H9 (cell line): ENCODE measurements at regions not wholly inside any gene's neighbourhood (a gene's known extent, or its start where the extent isn't known, plus 50 kb on each side); places are given as distances from the start of the nearest gene placed in this dataset.

ENCODE experiments used
- DNase-seq: peaks from one replicate; pipeline ENCODE4 v3.0.0-alpha.2; 2017
- H2AFZ ChIP-seq: one replicate; pipeline ENCODE4 v1.6.1; 2013; ENCODE audit warnings: mild to moderate bottlenecking, low read length, control low read depth, moderate library complexity
- H2AK5ac ChIP-seq: 2 replicates; pipeline ENCODE4 v1.6.1; 2013; ENCODE audit warnings: low read length, control low read depth, mixed read lengths; ENCODE audit not compliant: insufficient read length
- H2BK120ac ChIP-seq: one replicate; pipeline ENCODE4 v1.6.1; 2013; ENCODE audit warnings: low read depth, mild to moderate bottlenecking, low read length, control low read depth, inconsistent platforms; ENCODE audit not compliant: poor library complexity, severe bottlenecking
- H2BK12ac ChIP-seq: 2 replicates; pipeline ENCODE4 v1.6.1; 2013; ENCODE audit warnings: low read length, control low read depth, mixed read lengths, low read depth; ENCODE audit not compliant: insufficient read length
- H2BK15ac ChIP-seq: 2 replicates; pipeline ENCODE4 v1.6.1; 2013; ENCODE audit warnings: low read depth, low read length, control low read depth
- H2BK20ac ChIP-seq: one replicate; pipeline ENCODE4 v1.6.1; 2013; ENCODE audit warnings: low read depth, mild to moderate bottlenecking, low read length, control low read depth, inconsistent platforms; ENCODE audit not compliant: poor library complexity, severe bottlenecking
- H2BK5ac ChIP-seq: 2 replicates; pipeline ENCODE4 v1.6.1; 2013; ENCODE audit warnings: low read length, control low read depth, mixed read lengths; ENCODE audit not compliant: insufficient read length
- H3K14ac ChIP-seq: 2 replicates; pipeline ENCODE4 v1.6.1; 2013; ENCODE audit warnings: low read length, control low read depth; ENCODE audit not compliant: insufficient read depth
- H3K18ac ChIP-seq: 2 replicates; pipeline ENCODE4 v1.6.1; 2013; ENCODE audit warnings: low read depth, mild to moderate bottlenecking, mixed read lengths, low read length, control low read depth; ENCODE audit not compliant: insufficient read length
- H3K23ac ChIP-seq: 2 replicates; pipeline ENCODE4 v1.6.1; 2013; ENCODE audit warnings: low read length, control low read depth, mixed read lengths, low read depth; ENCODE audit not compliant: insufficient read length
- H3K23me2 ChIP-seq: 2 replicates; pipeline ENCODE4 v1.6.1; 2013; ENCODE audit warnings: low read depth, mild to moderate bottlenecking, mixed read lengths, low read length, control low read depth; ENCODE audit not compliant: insufficient read length, poor library complexity, severe bottlenecking
- H3K27ac ChIP-seq: 2 replicates; pipeline ENCODE4 v1.5.1; 2013; ENCODE audit warnings: low read length, control low read depth, mixed read lengths, low read depth; ENCODE audit not compliant: insufficient read length
- H3K27me3 ChIP-seq: 2 replicates; pipeline ENCODE4 v1.6.1; 2013; ENCODE audit warnings: low read length, control low read depth, inconsistent platforms; ENCODE audit not compliant: insufficient read depth
- H3K4ac ChIP-seq: 2 replicates; pipeline ENCODE4 v1.6.1; 2013; ENCODE audit warnings: low read depth, mild to moderate bottlenecking, control low read depth, inconsistent platforms, low read length, moderate library complexity
- H3K4me1 ChIP-seq: 2 replicates; pipeline ENCODE4 v1.6.1; 2013; ENCODE audit warnings: low read length, control low read depth, inconsistent platforms; ENCODE audit not compliant: insufficient read depth
- H3K4me2 ChIP-seq: 2 replicates; pipeline ENCODE4 v1.6.1; 2013; ENCODE audit warnings: low read length, control low read depth, mixed read lengths; ENCODE audit not compliant: insufficient read length, insufficient read depth
- H3K56ac ChIP-seq: 2 replicates; pipeline ENCODE4 v1.6.1; 2013; ENCODE audit warnings: low read depth, mild to moderate bottlenecking, mixed read lengths, low read length, control low read depth; ENCODE audit not compliant: insufficient read length
- H3K79me1 ChIP-seq: 2 replicates; pipeline ENCODE4 v1.6.1; 2013; ENCODE audit warnings: low read depth, mild to moderate bottlenecking, moderate library complexity, low read length, control low read depth, inconsistent platforms; ENCODE audit not compliant: insufficient read depth, poor library complexity, severe bottlenecking
- H3K79me2 ChIP-seq: 2 replicates; pipeline ENCODE4 v1.6.1; 2013; ENCODE audit warnings: low read length, control low read depth, inconsistent platforms; ENCODE audit not compliant: insufficient read depth
- H3K9ac ChIP-seq: 2 replicates; pipeline ENCODE4 v1.6.1; 2013; ENCODE audit warnings: low read length, control low read depth, mixed read lengths; ENCODE audit not compliant: insufficient read length; ENCODE audit errors: extremely low read depth
- H3K9me3 ChIP-seq: one replicate; pipeline ENCODE4 v1.6.1; 2013; ENCODE audit warnings: low read depth, low read length, inconsistent platforms; ENCODE audit not compliant: control insufficient read depth
- H3T11ph ChIP-seq: one replicate; pipeline ENCODE4 v1.6.1; 2013; ENCODE audit warnings: mild to moderate bottlenecking, low read length, control low read depth, inconsistent platforms
- H4K20me1 ChIP-seq: one replicate; pipeline ENCODE4 v1.6.1; 2013; ENCODE audit not compliant: control insufficient read depth, insufficient read length, insufficient read depth
- H4K5ac ChIP-seq: 2 replicates; pipeline ENCODE4 v1.6.1; 2013; ENCODE audit warnings: low read depth, mild to moderate bottlenecking, mixed read lengths, low read length, control low read depth; ENCODE audit not compliant: insufficient read length
- H4K8ac ChIP-seq: replicated peaks from 2 replicates; pipeline ENCODE4 v1.6.1; 2013; ENCODE audit warnings: low read length, control low read depth, mixed read lengths, low read depth; ENCODE audit not compliant: insufficient read length
- H4K91ac ChIP-seq: 2 replicates; pipeline ENCODE4 v1.6.1; 2013; ENCODE audit warnings: low read depth, mild to moderate bottlenecking, moderate library complexity, mixed read lengths, low read length, control low read depth; ENCODE audit not compliant: insufficient read length
- H3K27ac Mint-ChIP-seq, 3 experiments: 2 replicates in 2 of 3; 3 replicates in 1 of 3; pipeline ENCODE4 v1.8.0; 2020 to 2021; ENCODE audit warnings: mixed read lengths in 3 of 3, mild to moderate bottlenecking in 1 of 3, moderate library complexity in 1 of 3
- H3K27me3 Mint-ChIP-seq: 2 replicates; pipeline ENCODE4 v1.8.0; 2021; ENCODE audit warnings: low read depth, mild to moderate bottlenecking, moderate library complexity, mixed read lengths
- H3K36me3 Mint-ChIP-seq, 3 experiments: 2 replicates in 2 of 3; 3 replicates in 1 of 3; pipeline ENCODE4 v1.8.0; 2020 to 2021; ENCODE audit warnings: low read depth in 3 of 3, mixed read lengths in 3 of 3; ENCODE audit not compliant: insufficient read depth in 1 of 3
- H3K4me1 Mint-ChIP-seq, 2 experiments: 2 replicates each; pipeline ENCODE4 v1.8.0; 2020; ENCODE audit warnings: mixed read lengths in 2 of 2
- H3K4me3 Mint-ChIP-seq, 2 experiments: 2 replicates in 1 of 2; 3 replicates in 1 of 2; pipeline ENCODE4 v1.8.0; 2020 to 2021; ENCODE audit warnings: mild to moderate bottlenecking in 2 of 2, mixed read lengths in 2 of 2, moderate library complexity in 1 of 2
- H3K9me3 Mint-ChIP-seq, 2 experiments: 2 replicates in 1 of 2; 3 replicates in 1 of 2; pipeline ENCODE4 v1.8.0; 2020; ENCODE audit warnings: mild to moderate bottlenecking in 2 of 2, mixed read lengths in 2 of 2, moderate library complexity in 1 of 2
- CTCF ChIP-seq: fragments of 200-600 bp; sonication (generic); conservative IDR thresholded peaks from 3 replicates; pipeline ENCODE4 v1.8.0; 2021; ENCODE audit warnings: antibody characterized with exemption, mild to moderate bottlenecking
- WGBS: extraction: QIAGEN DNeasy Blood & Tissue Kit; methylation state at CpG from one replicate; pipeline ENCODE4 v1.1.7; 2013; ENCODE audit warnings: missing lambda C conversion rate, low lambda C conversion rate, mixed read lengths; ENCODE audit not compliant: insufficient read length; ENCODE audit errors: extremely low coverage; 5-methylcytosine and 5-hydroxymethylcytosine counted together

- no peak overlapping the region for H3K18ac ChIP-seq
- no peak overlapping the region for H2BK15ac ChIP-seq
- H3K4me1 ChIP-seq = no peaks in the 10 kb centered on the region
- no peak overlapping the region for H3K4ac ChIP-seq
- no peak overlapping the region for H2BK20ac ChIP-seq
- H3K4me3 Mint-ChIP-seq = no peak overlapping the region
- no peak overlapping the region for H4K5ac ChIP-seq
- no peak overlapping the region for H4K91ac ChIP-seq
- H3K4me2 ChIP-seq = no peak overlapping the region
- no peak overlapping the region for H3K9ac ChIP-seq
- no peaks in the 10 kb centered on the region for H3K23me2 ChIP-seq
- H3T11ph ChIP-seq = no peak overlapping the region
- no peak overlapping the region for H3K23ac ChIP-seq
- H2AFZ ChIP-seq = no peak overlapping the region
- no CpG with 5 or more reads among the region's 10 CpGs for WGBS
- H3K4me1 Mint-ChIP-seq = no peaks in the 10 kb centered on the region
- H3K14ac ChIP-seq = no peak overlapping the region
- no peaks in the 10 kb centered on the region for H3K36me3 Mint-ChIP-seq
- H3K9me3 Mint-ChIP-seq = no peaks in the 10 kb centered on the region; a peak in 1 of 5 replicates
- no peak overlapping the region for H2BK12ac ChIP-seq
- H4K20me1 ChIP-seq = no peaks in the 10 kb centered on the region
- no peak overlapping the region for H2AK5ac ChIP-seq
- H2BK120ac ChIP-seq = no peak overlapping the region
- no peak for DNase-seq
- no peak overlapping the region for H3K27ac ChIP-seq
- no peak overlapping the region for H3K56ac ChIP-seq
- H3K9me3 ChIP-seq = no peaks in the 10 kb centered on the region
- no peak for TF ChIP-seq CTCF
- H3K79me1 ChIP-seq = no peaks in the 10 kb centered on the region
- no peak overlapping the region for H4K8ac ChIP-seq
- no peak overlapping the region for H2BK5ac ChIP-seq
- H3K27me3 ChIP-seq = no peaks in the 10 kb centered on the region
- H3K27ac Mint-ChIP-seq = peak overlapping the region in 1 of 3 experiments; percentile 90; a peak in 1 of 7 replicates
- no peaks in the 10 kb centered on the region for H3K27me3 Mint-ChIP-seq
- H3K79me2 ChIP-seq = no peaks in the 10 kb centered on the region
Measured at GRCh38 chr5:57598097-57598496, 115.5 kb upstream of the ACTBL2 start.
